ENCODE measurements at regions not wholly inside any gene's neighbourhood (a gene's known extent, or its start where the extent isn't known, plus 50 kb on each side); places are given as distances from the start of the nearest gene placed in this dataset.

DNA sequence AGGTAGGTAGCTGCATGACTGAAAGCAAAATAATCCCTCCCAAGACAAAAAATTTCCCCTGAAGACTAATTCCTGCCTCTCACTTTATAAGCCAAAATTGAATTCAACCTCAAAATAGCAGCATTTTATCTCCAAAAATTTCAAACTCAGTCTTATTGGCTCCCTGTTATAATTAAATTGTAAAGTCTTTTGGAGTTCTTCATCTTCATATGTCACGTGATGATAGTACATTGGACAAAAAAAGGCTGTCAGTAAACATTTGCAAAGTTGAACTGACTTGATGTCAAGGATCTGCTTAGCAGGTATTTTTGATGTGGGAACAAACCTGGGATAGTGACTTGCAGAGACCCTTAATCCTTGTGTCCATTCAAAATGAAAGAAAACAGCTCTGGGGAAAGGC, 98.4 kb upstream of the SPRED1 start:
- no peak for TF ChIP-seq POLR2AphosphoS5 (IDR thresholded peaks at IDR 0.05)
- TF ChIP-seq, protein P1, sequence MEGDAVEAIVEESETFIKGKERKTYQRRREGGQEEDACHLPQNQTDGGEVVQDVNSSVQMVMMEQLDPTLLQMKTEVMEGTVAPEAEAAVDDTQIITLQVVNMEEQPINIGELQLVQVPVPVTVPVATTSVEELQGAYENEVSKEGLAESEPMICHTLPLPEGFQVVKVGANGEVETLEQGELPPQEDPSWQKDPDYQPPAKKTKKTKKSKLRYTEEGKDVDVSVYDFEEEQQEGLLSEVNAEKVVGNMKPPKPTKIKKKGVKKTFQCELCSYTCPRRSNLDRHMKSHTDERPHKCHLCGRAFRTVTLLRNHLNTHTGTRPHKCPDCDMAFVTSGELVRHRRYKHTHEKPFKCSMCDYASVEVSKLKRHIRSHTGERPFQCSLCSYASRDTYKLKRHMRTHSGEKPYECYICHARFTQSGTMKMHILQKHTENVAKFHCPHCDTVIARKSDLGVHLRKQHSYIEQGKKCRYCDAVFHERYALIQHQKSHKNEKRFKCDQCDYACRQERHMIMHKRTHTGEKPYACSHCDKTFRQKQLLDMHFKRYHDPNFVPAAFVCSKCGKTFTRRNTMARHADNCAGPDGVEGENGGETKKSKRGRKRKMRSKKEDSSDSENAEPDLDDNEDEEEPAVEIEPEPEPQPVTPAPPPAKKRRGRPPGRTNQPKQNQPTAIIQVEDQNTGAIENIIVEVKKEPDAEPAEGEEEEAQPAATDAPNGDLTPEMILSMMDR (IDR thresholded peaks at IDR 0.05; ENCODE audit: poor library complexity, severe bottlenecking) = no peak
- TF ChIP-seq RAD21 (conservative IDR thresholded peaks at IDR 0.05) = no peak
- TF ChIP-seq TAF1 (IDR thresholded peaks at IDR 0.05; ENCODE audit: low read depth) = no peak
- no peak for TF ChIP-seq EZH2 (IDR thresholded peaks at IDR 0.05; ENCODE audit: borderline replicate concordance, insufficient read depth, low read length, poor library complexity, severe bottlenecking)
- TF ChIP-seq EP300 (conservative IDR thresholded peaks at IDR 0.05; ENCODE audit: poor library complexity, severe bottlenecking) = no peak

Measured in neural cell (in vitro differentiated cells).